ENCODE measurements at regions not wholly inside any gene's neighbourhood (a gene's known extent, or its start where the extent isn't known, plus 50 kb on each side); places are given as distances from the start of the nearest gene placed in this dataset.

GRCh38 chr2:208820014-208820688 is 413.6 kb downstream of the PTH2R start:
- no peaks in the 10 kb centered on the region for H3K4me1 Mint-ChIP-seq
- no peak for DNase-seq
- no peak overlapping the region for H3K27ac Mint-ChIP-seq
- H3K4me3 Mint-ChIP-seq, result no peak overlapping the region
- H3K9me3 Mint-ChIP-seq, result peaks cover 0 to 8% (median 2%) of the 10 kb centered on the region in 6 donors
- no peaks in the 10 kb centered on the region for H3K36me3 Mint-ChIP-seq
- H3K27me3 Mint-ChIP-seq (ENCODE audit: low read depth in 3 of 3), result no peaks in the 10 kb centered on the region

GRCh38 chr2:208827109-208827508 is 420.5 kb downstream of the PTH2R start:
- no peak for DNase-seq
- Mint-ChIP-seq H3K27ac (no peak overlapping the region), H3K9me3 (peaks cover 6 to 23% (median 15%) of the 10 kb centered on the region in 6 donors), H3K36me3 (no peaks in the 10 kb centered on the region), H3K4me3 (no peak overlapping the region), H3K27me3 (ENCODE audit: low read depth in 3 of 3) (peaks cover 0 to 2% (median 0%) of the 10 kb centered on the region in 3 donors), H3K4me1 (no peaks in the 10 kb centered on the region)

GRCh38 chr2:208827549-208828221 is 421.1 kb downstream of the PTH2R start:
- H3K27me3 Mint-ChIP-seq (ENCODE audit: low read depth in 3 of 3), result peaks cover 0 to 2% (median 0%) of the 10 kb centered on the region in 3 donors
- H3K27ac Mint-ChIP-seq, result no peak overlapping the region
- H3K4me3 Mint-ChIP-seq, result no peak overlapping the region
- no peaks in the 10 kb centered on the region for H3K36me3 Mint-ChIP-seq
- H3K4me1 Mint-ChIP-seq, result no peaks in the 10 kb centered on the region
- no peak for DNase-seq
- H3K9me3 Mint-ChIP-seq, result peaks cover 6 to 24% (median 16%) of the 10 kb centered on the region in 6 donors

- Mint-ChIP-seq H3K9me3 (peaks cover 9 to 32% (median 21%) of the 10 kb centered on the region in 6 donors), H3K36me3 (no peaks in the 10 kb centered on the region), H3K27me3 (ENCODE audit: low read depth in 3 of 3) (peaks cover 0 to 2% (median 0%) of the 10 kb centered on the region in 3 donors)
Observed at GRCh38 chr2:208830203-208830602, 423.6 kb downstream of the PTH2R start.

GRCh38 chr2:208847651-208848050 is 441.1 kb downstream of the PTH2R start:
- DNase-seq, result no peak
- Mint-ChIP-seq H3K27ac (no peak overlapping the region), H3K4me3 (no peak overlapping the region), H3K27me3 (ENCODE audit: low read depth in 3 of 3) (peaks cover 0 to 4% (median under 1%) of the 10 kb centered on the region in 3 donors), H3K36me3 (no peaks in the 10 kb centered on the region), H3K4me1 (no peaks in the 10 kb centered on the region), H3K9me3 (peaks cover 11 to 41% (median 15%) of the 10 kb centered on the region in 6 donors)

More at GRCh38 chr2:208830203-208830602, 423.6 kb downstream of the PTH2R start:
- no peak overlapping the region for H3K4me3 Mint-ChIP-seq
- no peaks in the 10 kb centered on the region for H3K4me1 Mint-ChIP-seq
- no peak overlapping the region for H3K27ac Mint-ChIP-seq
- DNase-seq, result no peak

GRCh38 chr2:208854717-208855116 is 448.1 kb downstream of the PTH2R start:
- peaks cover 0 to 5% (median 0%) of the 10 kb centered on the region in 3 donors for H3K36me3 Mint-ChIP-seq
- peaks cover 0 to 4% (median 2%) of the 10 kb centered on the region in 3 donors for H3K27me3 Mint-ChIP-seq (ENCODE audit: low read depth in 3 of 3)
- no peaks in the 10 kb centered on the region for H3K4me1 Mint-ChIP-seq
- no peak overlapping the region for H3K4me3 Mint-ChIP-seq
- DNase-seq, result no peak
- H3K27ac Mint-ChIP-seq, result no peak overlapping the region
- peaks cover 26 to 54% (median 43%) of the 10 kb centered on the region in 6 donors for H3K9me3 Mint-ChIP-seq

GRCh38 chr2:208867374-208867773 is 460.8 kb downstream of the PTH2R start:
- H3K27me3 Mint-ChIP-seq (ENCODE audit: low read depth in 3 of 3), result peaks cover 0 to 2% (median 0%) of the 10 kb centered on the region in 3 donors
- no peak for DNase-seq
- H3K4me3 Mint-ChIP-seq, result no peak overlapping the region
- H3K4me1 Mint-ChIP-seq, result no peaks in the 10 kb centered on the region
- H3K36me3 Mint-ChIP-seq, result no peaks in the 10 kb centered on the region
- H3K27ac Mint-ChIP-seq, result no peak overlapping the region
- peaks cover under 1 to 13% (median 5%) of the 10 kb centered on the region in 6 donors for H3K9me3 Mint-ChIP-seq

- Mint-ChIP-seq H3K36me3 (no peaks in the 10 kb centered on the region), H3K4me3 (no peak overlapping the region), H3K9me3 (peaks cover 4 to 20% (median 9%) of the 10 kb centered on the region in 6 donors), H3K27me3 (ENCODE audit: low read depth in 3 of 3) (no peaks in the 10 kb centered on the region), H3K27ac (no peak overlapping the region), H3K4me1 (no peaks in the 10 kb centered on the region)
- no peak for DNase-seq
Observed at GRCh38 chr2:208872591-208872990, 466.0 kb downstream of the PTH2R start.

GRCh38 chr2:208879666-208880065 is 473.1 kb downstream of the PTH2R start:
- Mint-ChIP-seq H3K27me3 (ENCODE audit: low read depth in 3 of 3) (peaks cover 0 to 2% (median 0%) of the 10 kb centered on the region in 3 donors), H3K36me3 (no peaks in the 10 kb centered on the region), H3K4me1 (no peaks in the 10 kb centered on the region), H3K27ac (no peak overlapping the region), H3K4me3 (no peak overlapping the region), H3K9me3 (peaks cover 0 to 36% (median 13%) of the 10 kb centered on the region in 6 donors)
- DNase-seq, result no peak

GRCh38 chr2:208880171-208880570 is 473.6 kb downstream of the PTH2R start:
- no peak for DNase-seq
- Mint-ChIP-seq H3K27ac (no peak overlapping the region), H3K36me3 (no peaks in the 10 kb centered on the region), H3K4me3 (no peak overlapping the region), H3K9me3 (peaks cover 0 to 38% (median 13%) of the 10 kb centered on the region in 6 donors), H3K27me3 (ENCODE audit: low read depth in 3 of 3) (peaks cover 0 to 2% (median 0%) of the 10 kb centered on the region in 3 donors), H3K4me1 (no peaks in the 10 kb centered on the region)

GRCh38 chr2:208890486-208890885 is 483.9 kb downstream of the PTH2R start:
- Mint-ChIP-seq H3K27ac (no peak overlapping the region), H3K4me1 (no peaks in the 10 kb centered on the region), H3K4me3 (no peak overlapping the region), H3K27me3 (ENCODE audit: low read depth in 3 of 3) (no peaks in the 10 kb centered on the region), H3K36me3 (no peaks in the 10 kb centered on the region), H3K9me3 (peaks cover 6 to 35% (median 11%) of the 10 kb centered on the region in 6 donors)
- no peak for DNase-seq

GRCh38 chr2:208892203-208892602 is 485.6 kb downstream of the PTH2R start:
- Mint-ChIP-seq H3K36me3 (peaks cover 0 to 3% (median 0%) of the 10 kb centered on the region in 3 donors), H3K9me3 (peaks cover 4 to 26% (median 8%) of the 10 kb centered on the region in 6 donors), H3K27me3 (ENCODE audit: low read depth in 3 of 3) (no peaks in the 10 kb centered on the region), H3K4me3 (no peak overlapping the region), H3K4me1 (no peaks in the 10 kb centered on the region), H3K27ac (no peak overlapping the region)
- no peak for DNase-seq

- no peak overlapping the region for H3K4me3 Mint-ChIP-seq
- H3K36me3 Mint-ChIP-seq, result no peaks in the 10 kb centered on the region
- H3K4me1 Mint-ChIP-seq, result no peaks in the 10 kb centered on the region
- H3K9me3 Mint-ChIP-seq, result peaks cover 3 to 34% (median 13%) of the 10 kb centered on the region in 6 donors
- no peak for DNase-seq
- H3K27ac Mint-ChIP-seq, result no peak overlapping the region
- H3K27me3 Mint-ChIP-seq (ENCODE audit: low read depth in 3 of 3), result no peaks in the 10 kb centered on the region
Observed at GRCh38 chr2:208906330-208906729, 499.7 kb downstream of the PTH2R start.

- H3K4me1 Mint-ChIP-seq, result no peaks in the 10 kb centered on the region
- no peak overlapping the region for H3K4me3 Mint-ChIP-seq
- no peaks in the 10 kb centered on the region for H3K36me3 Mint-ChIP-seq
- peaks cover 7 to 15% (median 12%) of the 10 kb centered on the region in 6 donors for H3K9me3 Mint-ChIP-seq
- no peak for DNase-seq
- H3K27me3 Mint-ChIP-seq (ENCODE audit: low read depth in 3 of 3), result peaks cover 0 to 5% (median 1%) of the 10 kb centered on the region in 3 donors
- H3K27ac Mint-ChIP-seq, result no peak overlapping the region
Observed at GRCh38 chr2:208915401-208915800, 508.4 kb upstream of the MAP2 start.
